Right ventricle myocardium inferior (tissue), 1 donor: ENCODE measurements at regions not wholly inside any gene's neighbourhood (a gene's known extent, or its start where the extent isn't known, plus 50 kb on each side); places are given as distances from the start of the nearest gene placed in this dataset.

Experiments used
- ATAC-seq: fragments of 200-7000 bp; cut with Tn5 transposase; one replicate; pipeline ENCODE4 v1.9.1; 2020; ENCODE audit warnings: mild to moderate bottlenecking, moderate library complexity
- DNase-seq: peaks from one replicate; pipeline ENCODE4 v3.0.0; 2021; ENCODE audit errors: missing footprints
- intact Hi-C: fragments of 100-400 bp; cut with DNase I; formaldehyde crosslinking; loops from one replicate; pipeline ENCODE4 v1.11.0; 2022
- donor health status: DM: no; HTN: yes; CAD: no; lungs with severe emphysema.

GRCh38 chr1:219273088-219273686 lies 99.5 kb downstream of the LYPLAL1 start:
- DNase-seq (no peak), ATAC-seq (no peak)
- intact Hi-C loops: no loop called here

- ATAC-seq (peak; percentile 46), DNase-seq (no peak)
- intact Hi-C loops: no loop called here
Observed at GRCh38 chr1:219271818-219272535, 98.3 kb downstream of the LYPLAL1 start.

GRCh38 chr1:219269171-219269570 lies 95.5 kb downstream of the LYPLAL1 start:
- intact Hi-C loops: no loop called here
- ATAC-seq: no peak

GRCh38 chr1:219266524-219266923 lies 92.8 kb downstream of the LYPLAL1 start:
- no peak for ATAC-seq
- DNase-seq: no peak
- intact Hi-C loops: no loop called here

More at GRCh38 chr1:219269171-219269570, 95.5 kb downstream of the LYPLAL1 start:
- DNase-seq: no peak

GRCh38 chr1:219265026-219265515 lies 91.4 kb downstream of the LYPLAL1 start:
- no peak for ATAC-seq
- no peak for DNase-seq
- intact Hi-C loops: no loop called here

- intact Hi-C loops: no loop called here
- ATAC-seq: no peak
- no peak for DNase-seq
Observed at GRCh38 chr1:219264561-219264960, 90.9 kb downstream of the LYPLAL1 start.
